SK-N-SH treated with all-trans-retinoic acid at 6 μM for 48 hours (cell line): ENCODE measurements at regions not wholly inside any gene's neighbourhood (a gene's known extent, or its start where the extent isn't known, plus 50 kb on each side); places are given as distances from the start of the nearest gene placed in this dataset.

Experiments used
- ARNTL ChIP-seq: fragments of 450-650 bp; formaldehyde crosslinking; IDR thresholded peaks from 2 replicates; pipeline ENCODE4 v1.5.0; 2020; ENCODE audit warnings: low read depth, mild to moderate bottlenecking, moderate library complexity, borderline replicate concordance
- ISL1 ChIP-seq: fragments of 250-450 bp; sonication (Bioruptor Pico); IDR thresholded peaks from 2 replicates; pipeline ENCODE4 v2.1.2; 2022; ENCODE audit warnings: mild to moderate bottlenecking, moderate library complexity
- RARB ChIP-seq: fragments of 250-450 bp; sonication (Bioruptor Pico); IDR thresholded peaks from 2 replicates; pipeline ENCODE4 v1.8.0; 2021; ENCODE audit warnings: mild to moderate bottlenecking, moderate library complexity
- SNAI2 ChIP-seq: fragments of 250-450 bp; sonication (Bioruptor Pico); IDR thresholded peaks from 2 replicates; pipeline ENCODE4 v1.5.0; 2020; ENCODE audit warnings: mild to moderate bottlenecking, moderate library complexity
- TCF4 ChIP-seq: fragments of 250-450 bp; sonication (Bioruptor Pico); IDR thresholded peaks from 2 replicates; pipeline ENCODE4 v1.8.0; 2021; ENCODE audit warnings: mild to moderate bottlenecking, moderate library complexity, borderline replicate concordance
- TOX ChIP-seq: fragments of 250-450 bp; sonication (Bioruptor Pico); IDR thresholded peaks from 2 replicates; pipeline ENCODE4 v1.8.0; 2021; ENCODE audit warnings: mild to moderate bottlenecking, moderate library complexity, borderline replicate concordance
- ZNF70 ChIP-seq: fragments of 450-650 bp; formaldehyde crosslinking; IDR thresholded peaks from 2 replicates; pipeline ENCODE4 v1.5.0; 2020; ENCODE audit warnings: mild to moderate bottlenecking, moderate library complexity
- TF ChIP-seq, protein P1 (sequence below): fragments of 250-450 bp; sonication (Bioruptor Pico); IDR thresholded peaks from 2 replicates; pipeline ENCODE4 v1.8.0; 2020; ENCODE audit warnings: mild to moderate bottlenecking, moderate library complexity, borderline replicate concordance
- TF ChIP-seq, protein P2 (sequence below): fragments of 250-450 bp; sonication (Bioruptor Pico); IDR thresholded peaks from 2 replicates; pipeline ENCODE4 v1.5.0; 2020; ENCODE audit warnings: mild to moderate bottlenecking, moderate library complexity
- TF ChIP-seq, protein P3 (sequence below): fragments of 250-450 bp; sonication (Bioruptor Pico); IDR thresholded peaks from 2 replicates; pipeline ENCODE4 v1.8.0; 2021; ENCODE audit warnings: low read depth, mild to moderate bottlenecking, moderate library complexity, borderline replicate concordance

DNA sequence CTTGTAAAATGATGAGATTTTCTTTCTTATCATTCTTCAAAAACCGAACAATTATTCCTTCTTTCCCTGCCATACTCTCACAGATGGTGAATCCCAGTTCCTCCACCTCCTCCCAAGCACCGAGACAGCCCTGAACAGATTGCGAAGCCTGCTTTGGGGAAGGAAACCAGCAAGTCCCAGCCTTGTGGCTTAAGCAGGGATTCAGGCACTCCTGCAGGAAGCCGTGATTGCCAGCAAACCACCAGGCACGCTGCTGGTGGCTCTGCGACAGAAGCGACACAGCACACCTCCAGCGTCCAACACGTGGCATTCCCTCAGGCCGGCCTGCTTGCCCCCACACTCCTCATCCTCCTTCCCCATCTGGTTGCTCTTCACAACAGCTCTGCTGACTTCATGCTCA is 237.7 kb downstream of the GXYLT1 start:
- TF ChIP-seq SNAI2 (CRISPR knock-in tag) = no peak
- TF ChIP-seq TCF4 (CRISPR knock-in tag) = no peak
- no peak for TF ChIP-seq TOX (CRISPR knock-in tag)
- TF ChIP-seq, protein P1, sequence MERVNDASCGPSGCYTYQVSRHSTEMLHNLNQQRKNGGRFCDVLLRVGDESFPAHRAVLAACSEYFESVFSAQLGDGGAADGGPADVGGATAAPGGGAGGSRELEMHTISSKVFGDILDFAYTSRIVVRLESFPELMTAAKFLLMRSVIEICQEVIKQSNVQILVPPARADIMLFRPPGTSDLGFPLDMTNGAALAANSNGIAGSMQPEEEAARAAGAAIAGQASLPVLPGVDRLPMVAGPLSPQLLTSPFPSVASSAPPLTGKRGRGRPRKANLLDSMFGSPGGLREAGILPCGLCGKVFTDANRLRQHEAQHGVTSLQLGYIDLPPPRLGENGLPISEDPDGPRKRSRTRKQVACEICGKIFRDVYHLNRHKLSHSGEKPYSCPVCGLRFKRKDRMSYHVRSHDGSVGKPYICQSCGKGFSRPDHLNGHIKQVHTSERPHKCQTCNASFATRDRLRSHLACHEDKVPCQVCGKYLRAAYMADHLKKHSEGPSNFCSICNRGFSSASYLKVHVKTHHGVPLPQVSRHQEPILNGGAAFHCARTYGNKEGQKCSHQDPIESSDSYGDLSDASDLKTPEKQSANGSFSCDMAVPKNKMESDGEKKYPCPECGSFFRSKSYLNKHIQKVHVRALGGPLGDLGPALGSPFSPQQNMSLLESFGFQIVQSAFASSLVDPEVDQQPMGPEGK (CRISPR knock-in tag) = no peak
- TF ChIP-seq RARB = no peak
- no peak for TF ChIP-seq ISL1 (CRISPR knock-in tag)
- TF ChIP-seq ZNF70 = no peak
- TF ChIP-seq, protein P2, sequence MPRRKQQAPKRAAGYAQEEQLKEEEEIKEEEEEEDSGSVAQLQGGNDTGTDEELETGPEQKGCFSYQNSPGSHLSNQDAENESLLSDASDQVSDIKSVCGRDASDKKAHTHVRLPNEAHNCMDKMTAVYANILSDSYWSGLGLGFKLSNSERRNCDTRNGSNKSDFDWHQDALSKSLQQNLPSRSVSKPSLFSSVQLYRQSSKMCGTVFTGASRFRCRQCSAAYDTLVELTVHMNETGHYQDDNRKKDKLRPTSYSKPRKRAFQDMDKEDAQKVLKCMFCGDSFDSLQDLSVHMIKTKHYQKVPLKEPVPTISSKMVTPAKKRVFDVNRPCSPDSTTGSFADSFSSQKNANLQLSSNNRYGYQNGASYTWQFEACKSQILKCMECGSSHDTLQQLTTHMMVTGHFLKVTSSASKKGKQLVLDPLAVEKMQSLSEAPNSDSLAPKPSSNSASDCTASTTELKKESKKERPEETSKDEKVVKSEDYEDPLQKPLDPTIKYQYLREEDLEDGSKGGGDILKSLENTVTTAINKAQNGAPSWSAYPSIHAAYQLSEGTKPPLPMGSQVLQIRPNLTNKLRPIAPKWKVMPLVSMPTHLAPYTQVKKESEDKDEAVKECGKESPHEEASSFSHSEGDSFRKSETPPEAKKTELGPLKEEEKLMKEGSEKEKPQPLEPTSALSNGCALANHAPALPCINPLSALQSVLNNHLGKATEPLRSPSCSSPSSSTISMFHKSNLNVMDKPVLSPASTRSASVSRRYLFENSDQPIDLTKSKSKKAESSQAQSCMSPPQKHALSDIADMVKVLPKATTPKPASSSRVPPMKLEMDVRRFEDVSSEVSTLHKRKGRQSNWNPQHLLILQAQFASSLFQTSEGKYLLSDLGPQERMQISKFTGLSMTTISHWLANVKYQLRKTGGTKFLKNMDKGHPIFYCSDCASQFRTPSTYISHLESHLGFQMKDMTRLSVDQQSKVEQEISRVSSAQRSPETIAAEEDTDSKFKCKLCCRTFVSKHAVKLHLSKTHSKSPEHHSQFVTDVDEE (CRISPR knock-in tag) = no peak
- no peak for TF ChIP-seq ARNTL (CRISPR knock-in tag)
- TF ChIP-seq, protein P3, sequence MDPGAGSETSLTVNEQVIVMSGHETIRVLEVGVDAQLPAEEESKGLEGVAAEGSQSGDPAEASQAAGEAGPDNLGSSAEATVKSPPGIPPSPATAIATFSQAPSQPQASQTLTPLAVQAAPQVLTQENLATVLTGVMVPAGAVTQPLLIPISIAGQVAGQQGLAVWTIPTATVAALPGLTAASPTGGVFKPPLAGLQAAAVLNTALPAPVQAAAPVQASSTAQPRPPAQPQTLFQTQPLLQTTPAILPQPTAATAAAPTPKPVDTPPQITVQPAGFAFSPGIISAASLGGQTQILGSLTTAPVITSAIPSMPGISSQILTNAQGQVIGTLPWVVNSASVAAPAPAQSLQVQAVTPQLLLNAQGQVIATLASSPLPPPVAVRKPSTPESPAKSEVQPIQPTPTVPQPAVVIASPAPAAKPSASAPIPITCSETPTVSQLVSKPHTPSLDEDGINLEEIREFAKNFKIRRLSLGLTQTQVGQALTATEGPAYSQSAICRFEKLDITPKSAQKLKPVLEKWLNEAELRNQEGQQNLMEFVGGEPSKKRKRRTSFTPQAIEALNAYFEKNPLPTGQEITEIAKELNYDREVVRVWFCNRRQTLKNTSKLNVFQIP (CRISPR knock-in tag) = no peak
